Psoas muscle (tissue), 7 donors: ENCODE measurements at regions not wholly inside any gene's neighbourhood (a gene's known extent, or its start where the extent isn't known, plus 50 kb on each side); places are given as distances from the start of the nearest gene placed in this dataset.
A peak's percentile ranks its signal among the peaks of the same experiment; 100 is the strongest.

Experiments used
- ATAC-seq, 4 donors: fragments of 200-7000 bp; cut with Tn5 transposase; one replicate each; pipeline ENCODE4 v1.9.1; 2020; ENCODE audit warnings: moderate library complexity in 3 of 4, mild to moderate bottlenecking in 2 of 4
- DNase-seq, 2 donors: peaks; one replicate each; pipeline ENCODE4 v3.0.0-alpha.2; 2020
- H3K27ac ChIP-seq: fragments of 200-600 bp; one replicate; pipeline ENCODE4 v1.8.0; 2022
- H3K27me3 ChIP-seq, 3 donors: fragments of 200-600 bp in 1 of 3; one replicate each; pipeline versions ENCODE4 v1.6.1 to v1.8.0; 2013 to 2022; ENCODE audit warnings: low read length in 2 of 3, mild to moderate bottlenecking in 2 of 3, moderate library complexity in 1 of 3; ENCODE audit not compliant: insufficient read depth in 3 of 3
- H3K36me3 ChIP-seq, 2 donors: fragments of 200-600 bp in 1 of 2; one replicate each; pipeline versions ENCODE4 v1.6.1 to v1.8.0; 2013 to 2022; ENCODE audit warnings: low read depth in 1 of 2, mild to moderate bottlenecking in 1 of 2, moderate library complexity in 1 of 2; ENCODE audit not compliant: insufficient read depth in 1 of 2
- H3K4me1 ChIP-seq: fragments of 200-600 bp; one replicate; pipeline ENCODE4 v1.8.0; 2022
- H3K4me3 ChIP-seq: fragments of 200-600 bp; one replicate; pipeline ENCODE4 v1.8.0; 2022; ENCODE audit warnings: mild to moderate bottlenecking
- H3K9me3 ChIP-seq: fragments of 200-600 bp; one replicate; pipeline ENCODE4 v1.8.0; 2022
- WGBS, 3 donors: extraction: QIAGEN DNeasy Blood & Tissue Kit; methylation state at CpG; one replicate each; pipeline versions ENCODE4 v1.1.6 to v1.1.7; 2013; 5-methylcytosine and 5-hydroxymethylcytosine counted together
- intact Hi-C, 2 donors: fragments of 100-400 bp; cut with DNase I; formaldehyde crosslinking; loops; one replicate each; pipeline versions ENCODE4 v1.11.0 to v1.14.2; 2022
- TF ChIP-seq, protein P1 (sequence below): fragments of 200-600 bp; IDR thresholded peaks from one replicate; pipeline ENCODE4 v1.8.0; 2022; ENCODE audit warnings: antibody characterized with exemption
- donor health status: healthy with polysubstance abuse.
- donor health status: DM: no; HTN: no; CAD: no; lungs with moderate emphysema.
- donor health status: Bipolar disorder and iron deficiency.
- donor health status: healthy.
- donor health status: DM: yes; HTN: yes; CAD: no.
- donor health status: DM: no; HTN: no; CAD: no.
- donor health status: DM: yes; HTN: yes; CAD: no.

- 86 to 90% (median 87%) methylated on average over 3 of the region's 3 CpGs for WGBS, 3 donors
- H3K4me1 ChIP-seq = no peaks in the 10 kb centered on the region
- H3K36me3 ChIP-seq = no peaks in the 10 kb centered on the region
- peak overlapping the region; percentile 23 for H3K27ac ChIP-seq
- intact Hi-C loops = no loop called here
- H3K9me3 ChIP-seq = no peaks in the 10 kb centered on the region
- no peak overlapping the region for H3K4me3 ChIP-seq
- ATAC-seq (no peak), DNase-seq (no peak)
- TF ChIP-seq, protein P1, sequence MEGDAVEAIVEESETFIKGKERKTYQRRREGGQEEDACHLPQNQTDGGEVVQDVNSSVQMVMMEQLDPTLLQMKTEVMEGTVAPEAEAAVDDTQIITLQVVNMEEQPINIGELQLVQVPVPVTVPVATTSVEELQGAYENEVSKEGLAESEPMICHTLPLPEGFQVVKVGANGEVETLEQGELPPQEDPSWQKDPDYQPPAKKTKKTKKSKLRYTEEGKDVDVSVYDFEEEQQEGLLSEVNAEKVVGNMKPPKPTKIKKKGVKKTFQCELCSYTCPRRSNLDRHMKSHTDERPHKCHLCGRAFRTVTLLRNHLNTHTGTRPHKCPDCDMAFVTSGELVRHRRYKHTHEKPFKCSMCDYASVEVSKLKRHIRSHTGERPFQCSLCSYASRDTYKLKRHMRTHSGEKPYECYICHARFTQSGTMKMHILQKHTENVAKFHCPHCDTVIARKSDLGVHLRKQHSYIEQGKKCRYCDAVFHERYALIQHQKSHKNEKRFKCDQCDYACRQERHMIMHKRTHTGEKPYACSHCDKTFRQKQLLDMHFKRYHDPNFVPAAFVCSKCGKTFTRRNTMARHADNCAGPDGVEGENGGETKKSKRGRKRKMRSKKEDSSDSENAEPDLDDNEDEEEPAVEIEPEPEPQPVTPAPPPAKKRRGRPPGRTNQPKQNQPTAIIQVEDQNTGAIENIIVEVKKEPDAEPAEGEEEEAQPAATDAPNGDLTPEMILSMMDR = no peak
- H3K27me3 ChIP-seq = no peaks in the 10 kb centered on the region
These were observed 102.0 kb upstream of the VANGL1 start for GRCh38 chr1:115539736-115540135.

DNA sequence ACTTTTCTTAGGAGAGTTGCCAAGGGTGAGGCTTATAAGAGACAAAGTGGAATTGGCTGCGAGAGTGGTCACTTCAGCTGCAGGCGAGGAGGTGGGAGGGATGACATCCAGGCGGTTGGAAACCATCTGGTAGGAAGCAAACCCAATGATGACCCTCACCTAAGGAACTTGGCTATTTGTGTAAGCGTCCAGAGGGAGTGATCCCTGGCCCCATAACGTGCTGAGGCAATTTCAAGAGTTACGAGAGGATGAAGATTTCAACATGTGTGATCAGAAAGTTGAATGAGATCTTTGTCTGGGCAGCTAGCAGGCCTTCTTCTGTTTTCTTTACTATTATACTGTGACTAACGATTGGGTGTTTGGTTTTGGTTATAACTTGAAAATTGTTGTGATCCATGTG is 102.7 kb upstream of the VANGL1 start:
- Histone ChIP-seq H3K4me3 (no peak overlapping the region), H3K27ac (peak overlapping the region; percentile 23), H3K36me3 (no peaks in the 10 kb centered on the region), H3K4me1 (no peaks in the 10 kb centered on the region), H3K27me3 (no peaks in the 10 kb centered on the region), H3K9me3 (no peaks in the 10 kb centered on the region)
- TF ChIP-seq, protein P1 = no peak
- intact Hi-C loops = no loop called here
- 44 to 52% (median 51%) methylated on average over 7 of the region's 7 CpGs for WGBS, 3 donors
- ATAC-seq = peak; percentile 34 to 46 (median 36)
- DNase-seq = peak; percentile 26 to 48

- no peaks in the 10 kb centered on the region for H3K27me3 ChIP-seq
- H3K9me3 ChIP-seq = no peaks in the 10 kb centered on the region
- H3K36me3 ChIP-seq = no peaks in the 10 kb centered on the region
- DNase-seq (no peak), ATAC-seq (no peak)
- no peak overlapping the region for H3K4me3 ChIP-seq
- WGBS, 3 donors = 61 to 81% (median 81%) methylated on average over 1 of the region's 1 CpG
- TF ChIP-seq, protein P1 = no peak
- no peaks in the 10 kb centered on the region for H3K4me1 ChIP-seq
- intact Hi-C loops = no loop called here
- H3K27ac ChIP-seq = no peak overlapping the region
These were observed 103.2 kb upstream of the VANGL1 start for GRCh38 chr1:115538579-115538978.

GRCh38 chr1:115537415-115537814 is 104.4 kb upstream of the VANGL1 start:
- no peak overlapping the region for H3K27ac ChIP-seq
- no peak for DNase-seq
- no peak for ATAC-seq
- no peaks in the 10 kb centered on the region for H3K27me3 ChIP-seq
- intact Hi-C loops = no loop called here
- TF ChIP-seq, protein P1 = no peak
- H3K9me3 ChIP-seq = no peaks in the 10 kb centered on the region
- H3K4me1 ChIP-seq = no peaks in the 10 kb centered on the region
- H3K36me3 ChIP-seq = no peaks in the 10 kb centered on the region
- no peak overlapping the region for H3K4me3 ChIP-seq

- no peaks in the 10 kb centered on the region for H3K36me3 ChIP-seq
- TF ChIP-seq, protein P1 = no peak
- H3K4me3 ChIP-seq = no peak overlapping the region
- H3K27me3 ChIP-seq = no peaks in the 10 kb centered on the region
- no peaks in the 10 kb centered on the region for H3K9me3 ChIP-seq
- H3K4me1 ChIP-seq = no peaks in the 10 kb centered on the region
- ATAC-seq (no peak), DNase-seq (no peak)
- WGBS, 3 donors = 85 to 92% (median 88%) methylated on average over 4 of the region's 4 CpGs
- H3K27ac ChIP-seq = no peak overlapping the region
- intact Hi-C loops = no loop called here
These were observed 105.4 kb upstream of the VANGL1 start for GRCh38 chr1:115536279-115536816.
